ES-I3 (cell line): ENCODE measurements at regions not wholly inside any gene's neighbourhood (a gene's known extent, or its start where the extent isn't known, plus 50 kb on each side); places are given as distances from the start of the nearest gene placed in this dataset.

Experiments
- H3K36me3 ChIP-seq: 2 replicates; pipeline ENCODE4 v1.6.1; 2013; ENCODE audit warnings: mild to moderate bottlenecking, low read length, control low read depth, moderate library complexity; ENCODE audit not compliant: insufficient read depth
- H3K4me1 ChIP-seq: 2 replicates; pipeline ENCODE4 v1.6.1; 2013; ENCODE audit warnings: mild to moderate bottlenecking, control low read depth, low read length; ENCODE audit not compliant: insufficient read depth
- H3K9ac ChIP-seq: 2 replicates; pipeline ENCODE4 v1.6.1; 2013; ENCODE audit warnings: low read depth, mild to moderate bottlenecking, low read length, moderate library complexity
- H3K9me3 ChIP-seq: 2 replicates; pipeline ENCODE4 v1.6.1; 2013; ENCODE audit warnings: mild to moderate bottlenecking, low read length, moderate library complexity; ENCODE audit not compliant: control insufficient read depth, insufficient read depth

- Histone ChIP-seq H3K36me3 (no peaks in the 10 kb centered on the region), H3K4me1 (peaks cover 4% of the 10 kb centered on the region; the same call in 1 of the 2 replicates), H3K9me3 (no peaks in the 10 kb centered on the region)
These were observed 522.2 kb downstream of the FGF9 start for GRCh38 chr13:22193070-22193469.

GRCh38 chr13:22194106-22194805 lies 523.4 kb downstream of the FGF9 start:
- no peaks in the 10 kb centered on the region for H3K36me3 ChIP-seq
- no peaks in the 10 kb centered on the region for H3K9me3 ChIP-seq
- H3K9ac ChIP-seq = no peak overlapping the region
- H3K4me1 ChIP-seq = peaks cover 6% of the 10 kb centered on the region; the same call in 1 of the 2 replicates

More at GRCh38 chr13:22193070-22193469, 522.2 kb downstream of the FGF9 start:
- no peak overlapping the region for H3K9ac ChIP-seq

- H3K4me1 ChIP-seq = peaks cover 6% of the 10 kb centered on the region; the same call in 1 of the 2 replicates
- H3K36me3 ChIP-seq = no peaks in the 10 kb centered on the region
- no peak overlapping the region for H3K9ac ChIP-seq
- H3K9me3 ChIP-seq = no peaks in the 10 kb centered on the region
These were observed 524.9 kb downstream of the FGF9 start for GRCh38 chr13:22195726-22196125.

DNA sequence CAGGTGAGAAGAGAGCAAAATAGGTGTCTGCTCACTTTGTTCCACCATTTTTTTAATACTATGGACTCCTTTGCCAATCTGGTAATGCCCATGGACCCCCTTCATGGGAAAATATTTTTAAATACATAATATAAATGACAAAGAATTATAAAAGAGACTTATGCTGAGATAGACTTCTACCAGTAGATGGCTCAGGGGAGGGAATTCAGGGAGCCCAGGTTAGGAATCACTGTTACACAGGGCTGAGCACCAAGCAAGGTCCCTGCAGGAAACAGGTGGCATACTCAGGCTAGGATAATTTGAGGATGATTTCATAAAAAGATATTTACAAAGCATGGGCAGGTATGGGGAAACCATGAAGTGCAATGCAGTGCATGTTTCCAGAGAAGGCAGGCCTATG lies 525.9 kb downstream of the FGF9 start:
- no peaks in the 10 kb centered on the region for H3K36me3 ChIP-seq
- peaks cover 6% of the 10 kb centered on the region; the same call in 1 of the 2 replicates for H3K4me1 ChIP-seq

GRCh38 chr13:22198001-22198400 lies 527.1 kb downstream of the FGF9 start:
- Histone ChIP-seq H3K9ac (no peak overlapping the region), H3K9me3 (no peaks in the 10 kb centered on the region), H3K36me3 (no peaks in the 10 kb centered on the region), H3K4me1 (peaks cover 6% of the 10 kb centered on the region; the same call in 1 of the 2 replicates)

More for the DNA sequence above, 525.9 kb downstream of the FGF9 start:
- no peak overlapping the region for H3K9ac ChIP-seq
- H3K9me3 ChIP-seq = no peaks in the 10 kb centered on the region

GRCh38 chr13:22198641-22199217 lies 527.9 kb downstream of the FGF9 start:
- Histone ChIP-seq H3K9ac (no peak overlapping the region), H3K36me3 (no peaks in the 10 kb centered on the region), H3K9me3 (no peaks in the 10 kb centered on the region), H3K4me1 (peaks cover 6% of the 10 kb centered on the region; the same call in 1 of the 2 replicates)

DNA sequence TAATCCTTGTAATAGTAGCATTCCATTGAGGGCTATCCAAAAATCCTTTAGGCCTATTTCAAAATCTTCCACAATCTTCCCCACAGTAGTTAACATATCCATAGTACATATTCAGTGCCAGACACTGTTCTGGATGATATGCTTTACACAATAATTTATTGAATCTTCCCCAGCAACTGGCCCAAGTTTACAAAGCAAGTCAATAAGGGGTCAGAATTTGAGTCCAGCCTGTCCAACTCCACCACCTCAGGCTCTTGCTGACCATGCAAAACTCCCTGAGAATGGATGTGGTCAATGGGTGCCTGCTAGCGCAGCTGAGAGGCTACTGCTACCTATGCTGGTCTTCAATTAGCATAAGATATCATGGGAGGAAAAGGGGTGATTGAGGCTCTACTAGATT lies 529.6 kb downstream of the FGF9 start:
- Histone ChIP-seq H3K9ac (no peak overlapping the region), H3K4me1 (peaks cover 6% of the 10 kb centered on the region; the same call in 1 of the 2 replicates), H3K9me3 (no peaks in the 10 kb centered on the region), H3K36me3 (no peaks in the 10 kb centered on the region)

- Histone ChIP-seq H3K9me3 (no peaks in the 10 kb centered on the region), H3K9ac (no peak overlapping the region), H3K36me3 (no peaks in the 10 kb centered on the region), H3K4me1 (peaks cover 6% of the 10 kb centered on the region; the same call in 1 of the 2 replicates)
These were observed 530.6 kb downstream of the FGF9 start for GRCh38 chr13:22201375-22201925.

DNA sequence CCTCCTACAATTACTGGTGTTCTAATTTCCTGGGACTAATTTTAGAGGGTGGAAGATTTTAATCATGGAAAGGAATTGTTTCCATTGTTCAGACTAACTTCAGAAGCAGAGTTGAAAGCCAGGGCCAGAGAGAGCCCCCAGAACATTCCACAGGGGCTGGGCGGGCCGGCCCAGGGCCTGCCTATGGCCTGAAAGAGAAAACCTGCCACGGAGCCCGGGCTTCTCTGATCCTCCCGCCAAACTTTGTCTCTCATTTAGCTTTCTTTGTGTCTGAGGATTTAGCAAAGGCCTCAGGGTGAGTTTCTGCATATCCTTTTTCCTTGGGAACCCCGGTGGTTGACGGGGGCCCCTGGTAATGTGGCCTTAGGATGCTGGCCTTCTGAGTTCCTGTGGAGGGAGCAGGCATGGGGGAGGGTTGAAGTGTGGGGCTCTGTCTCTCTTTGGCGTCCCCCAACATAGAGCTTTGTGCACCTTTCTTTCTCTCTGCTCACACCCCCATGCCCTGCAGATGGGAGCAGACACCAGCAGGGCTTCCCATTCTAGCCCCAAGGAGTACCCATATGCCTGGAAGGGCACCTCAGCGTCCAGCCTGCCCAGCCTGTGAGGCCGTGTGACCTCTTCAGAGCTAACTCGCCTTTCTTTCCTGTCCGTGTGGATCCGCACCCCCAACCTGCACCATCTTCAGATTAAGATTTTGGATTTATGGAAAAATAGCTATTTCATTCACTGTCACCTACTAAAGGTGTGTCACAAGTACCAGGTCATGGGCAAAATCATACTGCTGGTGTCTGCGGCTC lies 539.5 kb downstream of the FGF9 start:
- Histone ChIP-seq H3K4me1 (peaks cover 13% of the 10 kb centered on the region), H3K9ac (no peak overlapping the region), H3K9me3 (no peaks in the 10 kb centered on the region), H3K36me3 (no peaks in the 10 kb centered on the region)

- Histone ChIP-seq H3K9ac (no peak overlapping the region), H3K9me3 (no peaks in the 10 kb centered on the region), H3K4me1 (peaks cover 13% of the 10 kb centered on the region), H3K36me3 (no peaks in the 10 kb centered on the region)
These were observed 541.0 kb downstream of the FGF9 start for GRCh38 chr13:22211876-22212275.

GRCh38 chr13:22212576-22212975 lies 541.7 kb downstream of the FGF9 start:
- H3K4me1 ChIP-seq = peaks cover 13% of the 10 kb centered on the region

DNA sequence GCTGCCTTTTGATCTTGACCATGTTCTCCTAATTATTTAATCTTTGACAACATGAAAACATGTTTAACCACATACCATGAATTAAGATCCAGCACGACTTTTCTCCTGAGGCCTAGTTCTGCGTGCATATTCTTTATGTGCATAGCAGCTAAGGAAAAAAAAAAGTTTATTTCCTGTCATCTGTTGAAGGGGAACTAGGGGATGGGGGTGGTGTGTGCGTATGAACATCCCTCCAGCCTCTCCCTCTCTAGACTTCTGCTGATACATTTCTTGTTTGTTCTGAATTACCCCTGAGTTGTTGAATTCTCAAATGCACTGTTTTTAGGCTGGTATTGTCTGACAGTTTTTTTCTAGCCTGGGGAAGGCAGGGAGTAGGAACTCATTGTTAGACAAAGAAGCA lies 543.3 kb downstream of the FGF9 start:
- Histone ChIP-seq H3K36me3 (no peaks in the 10 kb centered on the region), H3K9me3 (no peaks in the 10 kb centered on the region), H3K4me1 (peaks cover 12% of the 10 kb centered on the region), H3K9ac (no peak overlapping the region)

More at GRCh38 chr13:22212576-22212975, 541.7 kb downstream of the FGF9 start:
- H3K9ac ChIP-seq = no peak overlapping the region
- no peaks in the 10 kb centered on the region for H3K36me3 ChIP-seq
- H3K9me3 ChIP-seq = no peaks in the 10 kb centered on the region

GRCh38 chr13:22218797-22219196 lies 547.9 kb downstream of the FGF9 start:
- Histone ChIP-seq H3K4me1 (no peaks in the 10 kb centered on the region), H3K9me3 (no peaks in the 10 kb centered on the region), H3K9ac (no peak overlapping the region), H3K36me3 (no peaks in the 10 kb centered on the region)

DNA sequence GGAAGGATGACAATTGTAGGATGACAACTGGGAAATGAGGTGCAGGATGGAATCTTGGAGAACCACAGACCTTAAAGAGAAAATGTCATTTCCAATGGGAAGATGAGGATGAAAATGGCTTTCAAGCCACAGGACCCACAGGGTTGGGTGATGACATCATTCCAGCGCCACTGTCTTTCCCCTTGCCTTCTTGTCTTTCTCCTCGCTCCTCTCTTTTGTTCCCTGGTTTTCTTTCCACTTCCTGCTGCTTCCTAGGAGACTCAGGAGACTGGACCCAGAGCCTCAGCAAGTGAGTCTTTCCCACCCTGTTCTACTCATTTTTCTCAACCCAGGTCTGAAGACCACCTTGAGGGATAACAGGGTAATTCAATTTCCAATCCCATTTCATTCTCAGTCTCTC lies 548.8 kb downstream of the FGF9 start:
- Histone ChIP-seq H3K4me1 (no peaks in the 10 kb centered on the region), H3K9me3 (no peaks in the 10 kb centered on the region), H3K9ac (no peak overlapping the region), H3K36me3 (no peaks in the 10 kb centered on the region)
